GM12878 (cell line): ENCODE measurements at regions not wholly inside any gene's neighbourhood (a gene's known extent, or its start where the extent isn't known, plus 50 kb on each side); places are given as distances from the start of the nearest gene placed in this dataset.

Experiments
- ATAC-seq: fragments of 200-7000 bp; cut with Tn5 transposase; 3 replicates; pipeline ENCODE4 v1.9.1; 2020; ENCODE audit warnings: mild to moderate bottlenecking, moderate library complexity
- BruUV-seq: library from RNA; stranded (reverse); fragments of 400-500 nt; replicated peaks from 2 replicates; lab custom pipeline; 2021; lab: Mats Ljungman, UMichigan
- CTCF ChIA-PET: fragments of 300-600 bp; sonication (Branson Sonifier 250); formaldehyde crosslinking; extraction: SDS; loops from one replicate; lab custom pipeline; 2021; ENCODE audit warnings: inconsistent platforms; lab: Yijun Ruan, JAX
- POLR2A ChIA-PET: fragments of 350-600 bp; formaldehyde crosslinking; extraction: SDS; loops from one replicate; lab custom pipeline; 2021; ENCODE audit warnings: inconsistent platforms; lab: Charles Lee
- RAD21 ChIA-PET: fragments of 300-600 bp; sonication (Branson Sonifier 250); formaldehyde crosslinking; loops from one replicate; lab custom pipeline; 2023; ENCODE audit warnings: antibody characterized with exemption; ENCODE audit not compliant: unreplicated experiment; lab: Charles Lee
- SMC1A ChIA-PET: fragments of 300-600 bp; sonication (Branson Sonifier 250); formaldehyde crosslinking; loops from one replicate; lab custom pipeline; 2023; ENCODE audit not compliant: unreplicated experiment, uncharacterized antibody; lab: Charles Lee
- DNase-seq: peaks from one replicate; pipeline ENCODE4 v3.0.0-alpha.2; 2011; ENCODE audit warnings: low read depth, low spot score
- FAIRE-seq: peaks from 3 replicates; lab custom pipeline; 2011; peaks lifted over from hg19 to GRCh38; lab: Jason Lieb, UNC
- H2AFZ ChIP-seq: 2 replicates; pipeline ENCODE4 v1.6.0; 2011; ENCODE audit warnings: low read depth, low read length, control low read depth; ENCODE audit not compliant: control insufficient read depth
- H3K27ac ChIP-seq: 2 replicates; pipeline ENCODE4 v1.5.1; 2011; ENCODE audit warnings: control low read depth; ENCODE audit not compliant: control insufficient read depth, insufficient read depth
- H3K27me3 ChIP-seq, 2 experiments: replicated peaks in 1 of 2; 2 replicates each; pipeline versions ENCODE4 v1.6.0 to v1.6.1; 2011; ENCODE audit warnings: low read length in 1 of 2; ENCODE audit not compliant: control insufficient read depth in 2 of 2, insufficient read depth in 2 of 2
- H3K36me3 ChIP-seq, 2 experiments: 2 replicates each; pipeline ENCODE4 v1.5.1; 2011; ENCODE audit warnings: low read length in 1 of 2; ENCODE audit not compliant: control insufficient read depth in 2 of 2, insufficient read depth in 2 of 2
- H3K4me1 ChIP-seq: 2 replicates; pipeline ENCODE4 v1.6.1; 2011; ENCODE audit warnings: mild to moderate bottlenecking, low read length, moderate library complexity, mixed read lengths; ENCODE audit not compliant: control insufficient read depth, insufficient read depth
- H3K4me2 ChIP-seq: 2 replicates; pipeline ENCODE4 v1.6.0; 2011; ENCODE audit warnings: control low read depth; ENCODE audit not compliant: control insufficient read depth, insufficient read depth
- H3K4me3 ChIP-seq: fragments of 200-600 bp; sonication (generic); 2 replicates; pipeline ENCODE4 v1.5.1; 2016
- H3K79me2 ChIP-seq: 2 replicates; pipeline ENCODE4 v1.6.0; 2011; ENCODE audit warnings: low read length; ENCODE audit not compliant: control insufficient read depth, insufficient read depth
- H3K9ac ChIP-seq: 2 replicates; pipeline ENCODE4 v1.8.0; 2011; ENCODE audit warnings: low read length, control low read depth, mixed read lengths; ENCODE audit not compliant: control insufficient read depth, insufficient read depth
- H3K9me3 ChIP-seq: replicated peaks from 3 replicates; pipeline ENCODE4 v1.5.1; 2011; ENCODE audit warnings: mild to moderate bottlenecking, low read length; ENCODE audit not compliant: control insufficient read depth, insufficient read depth
- H4K20me1 ChIP-seq: 2 replicates; pipeline ENCODE4 v1.6.0; 2011; ENCODE audit not compliant: control insufficient read depth, insufficient read depth
- ATF3 ChIP-seq: IDR thresholded peaks from 2 replicates; pipeline ENCODE4 v1.6.1; 2011; ENCODE audit warnings: low read depth, mild to moderate bottlenecking, low read length, moderate library complexity, borderline replicate concordance; ENCODE audit errors: extremely low read depth
- ATF7 ChIP-seq: fragments of 450-650 bp; IDR thresholded peaks from 2 replicates; pipeline ENCODE4 v1.6.1; 2016; ENCODE audit warnings: low read depth, mild to moderate bottlenecking
- BHLHE40 ChIP-seq, 2 experiments: fragments of 450-650 bp in 1 of 2; IDR thresholded peaks; 2 replicates each; pipeline ENCODE4 v1.6.1; 2011 to 2017; ENCODE audit warnings: low read depth in 2 of 2, borderline replicate concordance in 1 of 2, improper control_type of control experiment in 1 of 2, low read length in 1 of 2, mild to moderate bottlenecking in 1 of 2
- CBX5 ChIP-seq: sonication (generic); IDR thresholded peaks from 2 replicates; pipeline ENCODE4 v1.6.1; 2016; ENCODE audit warnings: low read depth, moderate library complexity, mild to moderate bottlenecking, inconsistent platforms
- FOS ChIP-seq: IDR thresholded peaks from 3 replicates; pipeline ENCODE4 v1.6.1; 2011; ENCODE audit warnings: borderline replicate concordance; ENCODE audit not compliant: insufficient read length; ENCODE audit errors: extremely low read depth
- JUNB ChIP-seq: IDR thresholded peaks from 2 replicates; pipeline ENCODE4 v1.6.1; 2016; ENCODE audit warnings: antibody characterized with exemption, mild to moderate bottlenecking
- MTA3 ChIP-seq: IDR thresholded peaks from 2 replicates; pipeline ENCODE4 v1.6.1; 2012; ENCODE audit warnings: low read length, inconsistent platforms, borderline replicate concordance
- NFIC ChIP-seq: IDR thresholded peaks from 2 replicates; pipeline ENCODE4 v1.6.1; 2012; ENCODE audit warnings: low read depth, mild to moderate bottlenecking, inconsistent platforms, low read length, moderate library complexity
- SKIL ChIP-seq: fragments of 450-650 bp; IDR thresholded peaks from 2 replicates; pipeline ENCODE4 v1.6.1; 2017; ENCODE audit warnings: mild to moderate bottlenecking, low read depth, inconsistent platforms; ENCODE audit not compliant: poor library complexity, severe bottlenecking
- SMAD5 ChIP-seq: IDR thresholded peaks from 2 replicates; pipeline ENCODE4 v1.6.1; 2016; ENCODE audit warnings: antibody characterized with exemption, low read depth
- SP1 ChIP-seq: IDR thresholded peaks from one replicate; pipeline ENCODE4 v1.6.1; 2011; ENCODE audit warnings: low read depth, low read length
- WGBS: methylation state at CpG from one replicate; pipeline ENCODE4 v1.1.6; 2016; ENCODE audit warnings: low lambda C conversion rate; ENCODE audit not compliant: insufficient replicate concordance, insufficient coverage; ENCODE audit errors: missing lambda C conversion rate; 5-methylcytosine and 5-hydroxymethylcytosine counted together
- in situ Hi-C: fragments of 300-500 bp; cut with MboI; formaldehyde crosslinking; loops from 9 replicates; pipeline ENCODE4 v1.14.3; 2018; ENCODE audit warnings: mixed read lengths
- intact Hi-C: fragments of 100-400 bp; cut with micrococcal nuclease; formaldehyde crosslinking; loops from one replicate; pipeline ENCODE4 v1.14.2; 2022; ENCODE audit not compliant: unreplicated experiment

DNA sequence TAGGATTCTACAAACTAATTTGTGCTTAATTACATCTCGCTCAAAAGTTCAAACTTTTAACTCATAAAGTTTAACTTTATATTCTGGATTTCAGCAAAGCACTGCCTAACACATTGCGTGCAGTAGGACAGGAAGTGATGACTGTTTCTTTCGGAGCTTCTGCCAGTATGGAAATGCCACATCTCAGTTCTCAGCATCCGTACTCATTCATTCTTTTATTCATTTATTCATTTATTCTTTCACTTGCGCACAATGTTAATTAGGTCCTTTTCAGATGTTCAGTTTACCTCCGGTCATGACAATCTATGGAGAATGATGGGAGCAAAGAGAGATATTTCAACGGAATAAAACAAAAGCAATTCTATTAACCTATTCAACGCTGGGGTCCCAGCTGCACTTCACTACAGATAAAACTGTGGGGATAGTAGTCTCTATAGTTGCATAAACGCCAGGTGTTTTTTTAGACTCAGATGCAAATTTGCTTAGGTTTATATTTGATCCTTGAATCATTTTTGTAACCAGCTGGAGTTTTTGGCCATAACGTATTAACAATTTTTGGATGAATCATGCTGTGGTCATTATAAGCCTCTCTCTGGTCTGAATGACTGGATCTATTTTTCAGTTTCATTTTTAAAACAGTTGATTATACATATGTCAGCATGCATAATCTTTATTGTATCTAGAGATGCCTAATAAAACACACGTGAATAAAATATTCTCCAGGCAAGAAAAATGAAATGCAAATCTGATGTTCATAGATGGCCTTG lies 143.9 kb downstream of the KCNJ2 start (continued):
- peak; percentile 91 for TF ChIP-seq JUNB

GRCh38 chr17:70314096-70314495 lies 144.8 kb downstream of the KCNJ2 start:
- Histone ChIP-seq H3K4me3 (no peak overlapping the region), H3K27me3 (no peaks in the 10 kb centered on the region), H4K20me1 (no peaks in the 10 kb centered on the region), H3K4me1 (no peaks in the 10 kb centered on the region), H3K9ac (no peak overlapping the region), H3K27ac (no peak overlapping the region), H3K9me3 (no peaks in the 10 kb centered on the region), H2AFZ (no peak overlapping the region), H3K4me2 (no peak overlapping the region), H3K79me2 (no peaks in the 10 kb centered on the region), H3K36me3 (no peaks in the 10 kb centered on the region)
- no TSS peak for BruUV-seq
- ChIA-PET CTCF (interaction anchor here (0.9 to 1.6 kb wide), 2 partner anchors 10 to 74 kb away, joined by 3 to 4 read pairs; no protein-coding TSS in a partner anchor), SMC1A (interaction anchor here (0.7 to 2.1 kb wide), 15 partner anchors 10 to 164 kb away, joined by 3 to 14 read pairs (median 4); no protein-coding TSS in a partner anchor), POLR2A (interaction anchor here (0.6 kb wide), 1 partner anchor 1713 kb away, joined by 3 read pairs; no protein-coding TSS in a partner anchor), RAD21 (interaction anchor here (0.9 to 1.5 kb wide), 7 partner anchors 12 to 143 kb away, joined by 3 to 4 read pairs (median 3); no protein-coding TSS in a partner anchor)
- no peak for FAIRE-seq
- no peak for TF ChIP-seq SP1
- no peak for TF ChIP-seq MTA3
- no peak for TF ChIP-seq ATF7
- TF ChIP-seq CBX5 = no peak
- TF ChIP-seq NFIC = no peak
- TF ChIP-seq FOS = no peak
- TF ChIP-seq SMAD5 = no peak
- no peak for TF ChIP-seq SKIL
- TF ChIP-seq BHLHE40 (IDR thresholded peaks at IDR 0.05; ENCODE audit: borderline replicate concordance in 1 of 2, low read depth in 2 of 2, low read length in 1 of 2) = no peak
- no peak for TF ChIP-seq ATF3
- intact Hi-C loops (no loop called here), in situ Hi-C loops (no loop called here)
- ATAC-seq = peak; percentile 44
- 93% methylated on average over 2 of the region's 2 CpGs for WGBS
- no peak for DNase-seq
